Thyroid gland (tissue), 4 donors: ENCODE measurements at regions not wholly inside any gene's neighbourhood (a gene's known extent, or its start where the extent isn't known, plus 50 kb on each side); places are given as distances from the start of the nearest gene placed in this dataset.

Source experiments
- DNase-seq, 2 donors: peaks; one replicate each; pipeline ENCODE4 v3.0.0-alpha.2; 2019
- H3K27ac ChIP-seq, 3 donors: fragments of 200-600 bp; sonication (generic); 1 replicate in 2 of 3; 2 replicates in 1 of 3; pipeline ENCODE4 v1.5.1; 2016 to 2019; ENCODE audit warnings: mild to moderate bottlenecking in 1 of 3, moderate library complexity in 1 of 3
- H3K27me3 ChIP-seq: fragments of 200-600 bp; sonication (generic); one replicate; pipeline ENCODE4 v1.5.1; 2019
- H3K36me3 ChIP-seq, 2 donors: fragments of 200-600 bp; sonication (generic); one replicate each; pipeline ENCODE4 v1.5.1; 2016 to 2019
- H3K4me1 ChIP-seq, 2 donors: fragments of 200-600 bp; sonication (generic); one replicate each; pipeline ENCODE4 v1.5.1; 2017 to 2019
- H3K4me3 ChIP-seq, 3 donors: fragments of 200-600 bp; sonication (generic); replicated peaks in 1 of 3; 1 replicate in 2 of 3; 2 replicates in 1 of 3; pipeline ENCODE4 v1.5.1; 2016; ENCODE audit warnings: mild to moderate bottlenecking in 1 of 3
- H3K9me3 ChIP-seq: fragments of 200-600 bp; sonication (generic); one replicate; pipeline ENCODE4 v1.5.1; 2017
- POLR2A ChIP-seq, 2 donors: fragments of 450-650 bp; IDR thresholded peaks; one replicate each; pipeline ENCODE4 v1.6.1; 2017; ENCODE audit warnings: antibody characterized with exemption in 2 of 2, mild to moderate bottlenecking in 2 of 2, moderate library complexity in 1 of 2
- WGBS, 2 donors: methylation state at CpG; one replicate each; pipeline ENCODE4 v1.1.5; 2017; 5-methylcytosine and 5-hydroxymethylcytosine counted together
- intact Hi-C: fragments of 100-400 bp; cut with DNase I; formaldehyde crosslinking; loops from one replicate; pipeline ENCODE4 v1.15.1; 2023
- TF ChIP-seq, protein P1 (sequence below), 6 experiments: fragments of 200-600 bp in 3 of 6; fragments of 450-650 bp in 3 of 6; sonication (generic) in 3 of 6; IDR thresholded peaks; one replicate each; pipeline ENCODE4 v1.5.1; 2016 to 2019; ENCODE audit warnings: antibody characterized with exemption in 6 of 6, mild to moderate bottlenecking in 2 of 6, inconsistent platforms in 1 of 6, moderate library complexity in 1 of 6

DNA sequence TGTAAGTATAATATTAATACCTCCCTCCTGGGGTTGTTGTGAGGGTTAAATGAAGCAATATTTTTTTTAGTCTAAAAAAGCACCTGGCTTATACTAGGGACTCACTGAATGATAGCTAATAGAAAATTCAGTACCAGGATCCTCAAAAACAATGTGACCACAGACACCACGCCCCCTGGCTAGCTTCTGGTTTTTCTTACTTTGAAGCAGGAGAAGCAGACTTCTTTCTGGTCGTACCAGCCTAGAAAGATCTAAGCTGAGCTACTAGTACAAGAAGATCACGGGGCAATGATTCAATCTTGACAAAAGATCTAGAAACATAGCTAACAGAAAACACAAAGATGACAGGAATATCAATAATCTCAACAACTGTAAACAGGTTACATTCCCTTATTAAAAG, 218.5 kb upstream of the SLC30A5 start:
- no peak for DNase-seq
- Histone ChIP-seq H3K4me3 (no peak overlapping the region), H3K36me3 (no peaks in the 10 kb centered on the region), H3K9me3 (no peaks in the 10 kb centered on the region), H3K27me3 (no peaks in the 10 kb centered on the region), H3K27ac (no peak overlapping the region), H3K4me1 (no peaks in the 10 kb centered on the region)
- 81 to 89% methylated on average over 3 of the region's 3 CpGs for WGBS, 2 donors
- intact Hi-C loops: no loop called here
- TF ChIP-seq POLR2A (IDR thresholded peaks at IDR 0.05): no peak
- TF ChIP-seq, protein P1, sequence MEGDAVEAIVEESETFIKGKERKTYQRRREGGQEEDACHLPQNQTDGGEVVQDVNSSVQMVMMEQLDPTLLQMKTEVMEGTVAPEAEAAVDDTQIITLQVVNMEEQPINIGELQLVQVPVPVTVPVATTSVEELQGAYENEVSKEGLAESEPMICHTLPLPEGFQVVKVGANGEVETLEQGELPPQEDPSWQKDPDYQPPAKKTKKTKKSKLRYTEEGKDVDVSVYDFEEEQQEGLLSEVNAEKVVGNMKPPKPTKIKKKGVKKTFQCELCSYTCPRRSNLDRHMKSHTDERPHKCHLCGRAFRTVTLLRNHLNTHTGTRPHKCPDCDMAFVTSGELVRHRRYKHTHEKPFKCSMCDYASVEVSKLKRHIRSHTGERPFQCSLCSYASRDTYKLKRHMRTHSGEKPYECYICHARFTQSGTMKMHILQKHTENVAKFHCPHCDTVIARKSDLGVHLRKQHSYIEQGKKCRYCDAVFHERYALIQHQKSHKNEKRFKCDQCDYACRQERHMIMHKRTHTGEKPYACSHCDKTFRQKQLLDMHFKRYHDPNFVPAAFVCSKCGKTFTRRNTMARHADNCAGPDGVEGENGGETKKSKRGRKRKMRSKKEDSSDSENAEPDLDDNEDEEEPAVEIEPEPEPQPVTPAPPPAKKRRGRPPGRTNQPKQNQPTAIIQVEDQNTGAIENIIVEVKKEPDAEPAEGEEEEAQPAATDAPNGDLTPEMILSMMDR (IDR thresholded peaks at IDR 0.05): no peak

DNA sequence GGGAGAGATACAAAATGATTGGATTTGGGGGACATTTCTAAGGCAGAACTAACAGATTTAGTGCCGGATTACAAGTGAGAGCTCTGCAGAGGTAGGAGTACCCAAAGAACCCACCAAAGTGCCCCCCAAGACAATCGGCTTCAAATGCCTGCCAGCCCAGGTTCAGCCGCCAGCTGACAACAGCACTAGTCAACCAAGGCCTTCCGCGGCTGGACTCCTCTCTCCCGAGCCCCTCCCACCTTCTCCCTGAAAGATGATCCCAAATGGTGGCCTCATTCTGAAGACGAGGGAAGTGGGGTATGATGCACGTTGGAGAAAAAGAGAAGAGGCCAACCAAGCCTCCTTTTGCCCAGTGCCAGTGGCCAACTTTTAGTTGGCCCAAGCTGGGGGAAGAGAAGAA, 210.4 kb upstream of the SLC30A5 start:
- DNase-seq: no peak
- Histone ChIP-seq H3K27me3 (no peaks in the 10 kb centered on the region), H3K9me3 (no peaks in the 10 kb centered on the region), H3K4me3 (no peak overlapping the region), H3K36me3 (no peaks in the 10 kb centered on the region), H3K4me1 (no peaks in the 10 kb centered on the region), H3K27ac (no peak overlapping the region)
- 83 to 85% methylated on average over 8 of the region's 8 CpGs for WGBS, 2 donors
- no peak for TF ChIP-seq POLR2A (IDR thresholded peaks at IDR 0.05)
- TF ChIP-seq, protein P1 (IDR thresholded peaks at IDR 0.05): no peak
- intact Hi-C loops: no loop called here

DNA sequence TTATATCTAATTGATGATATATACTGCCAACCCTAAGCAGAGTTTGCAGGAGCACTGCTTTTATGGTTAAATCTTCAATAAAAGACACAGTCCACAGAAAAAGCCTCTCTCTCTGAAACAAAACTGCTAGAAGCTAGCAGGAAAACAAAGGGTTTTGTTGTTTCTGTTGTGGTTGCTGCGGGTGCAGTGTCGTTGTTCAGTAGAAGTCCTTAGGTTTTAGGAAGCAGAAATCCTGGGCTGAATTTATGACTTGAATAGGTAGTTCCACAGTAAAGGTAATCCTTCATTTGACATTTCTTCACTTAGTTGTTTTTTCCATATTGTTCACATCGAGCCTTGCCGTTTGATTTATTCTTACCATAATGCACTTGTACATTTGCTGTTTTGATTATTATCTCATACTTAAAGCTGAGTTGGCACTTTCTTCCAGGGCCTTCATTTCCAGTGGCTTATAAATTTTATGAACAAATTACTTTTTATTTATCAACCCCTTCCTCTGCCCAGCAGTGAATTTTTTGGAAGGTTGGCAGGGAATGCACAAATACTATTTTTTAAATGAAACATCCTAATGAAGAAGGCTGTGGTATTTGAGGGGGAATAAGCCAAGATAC, 209.6 kb upstream of the SLC30A5 start:
- Histone ChIP-seq H3K27me3 (no peaks in the 10 kb centered on the region), H3K9me3 (no peaks in the 10 kb centered on the region), H3K36me3 (no peaks in the 10 kb centered on the region), H3K27ac (no peak overlapping the region), H3K4me1 (no peaks in the 10 kb centered on the region), H3K4me3 (no peak overlapping the region)
- 52 to 55% methylated on average over 4 of the region's 4 CpGs for WGBS, 2 donors
- DNase-seq: no peak
- intact Hi-C loops: no loop called here
- no peak for TF ChIP-seq POLR2A (IDR thresholded peaks at IDR 0.05)
- TF ChIP-seq, protein P1 (IDR thresholded peaks at IDR 0.05): no peak

DNA sequence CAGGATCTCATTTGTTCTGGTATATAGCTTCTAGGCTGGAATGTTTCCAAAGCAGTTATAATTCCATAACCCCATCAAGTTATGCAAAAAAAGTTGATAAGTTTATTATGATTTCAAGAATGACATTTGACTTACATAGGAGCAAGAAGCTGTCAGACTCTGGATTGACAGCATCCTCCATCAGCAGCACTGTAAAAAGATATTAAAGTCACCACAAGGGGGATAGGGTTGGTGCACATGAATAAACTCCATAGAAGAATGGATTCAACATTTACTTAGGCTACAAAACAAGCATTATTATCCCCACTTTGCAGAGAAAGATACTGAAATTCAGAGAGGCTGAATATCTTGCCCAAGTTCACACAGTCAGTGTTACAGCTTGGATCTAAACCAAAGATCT, 208.9 kb upstream of the SLC30A5 start:
- no peaks in the 10 kb centered on the region for H3K36me3 ChIP-seq
- no peak overlapping the region for H3K4me3 ChIP-seq
- intact Hi-C loops: no loop called here
- no peaks in the 10 kb centered on the region for H3K9me3 ChIP-seq
- DNase-seq: no peak
- H3K27me3 ChIP-seq: no peaks in the 10 kb centered on the region
- no peaks in the 10 kb centered on the region for H3K4me1 ChIP-seq
- H3K27ac ChIP-seq: no peak overlapping the region
- TF ChIP-seq, protein P1 (IDR thresholded peaks at IDR 0.05): peak in 1 of 6 experiments; percentile 19
- TF ChIP-seq POLR2A (IDR thresholded peaks at IDR 0.05): no peak

DNA sequence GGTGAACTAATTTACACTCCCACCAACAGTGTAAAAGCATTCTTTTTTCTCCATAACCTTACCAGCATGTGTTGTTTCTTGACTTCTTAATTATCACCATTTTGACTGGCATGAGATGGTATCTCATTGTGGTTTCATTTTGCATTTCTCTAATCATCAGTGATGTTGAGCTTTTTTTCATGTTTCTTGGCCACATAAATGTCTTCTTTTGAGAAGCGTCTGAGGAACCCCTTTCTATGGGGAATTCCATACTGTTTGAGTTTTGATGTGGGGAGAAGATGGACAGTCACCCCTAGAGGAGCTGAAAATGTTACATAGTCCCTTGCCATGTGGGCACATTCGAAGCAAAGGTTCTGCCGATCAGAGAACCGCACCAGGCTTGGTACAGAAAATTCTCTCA, 207.0 kb upstream of the SLC30A5 start:
- intact Hi-C loops: no loop called here
- Histone ChIP-seq H3K27me3 (no peaks in the 10 kb centered on the region), H3K27ac (no peak overlapping the region), H3K36me3 (no peaks in the 10 kb centered on the region), H3K9me3 (no peaks in the 10 kb centered on the region), H3K4me1 (no peaks in the 10 kb centered on the region), H3K4me3 (no peak overlapping the region)
- WGBS, 2 donors: 92 to 96% methylated on average over 4 of the region's 4 CpGs
- no peak for DNase-seq
- TF ChIP-seq, protein P1 (IDR thresholded peaks at IDR 0.05): no peak
- TF ChIP-seq POLR2A (IDR thresholded peaks at IDR 0.05): no peak
